NCI-H2196 treated with DMSO at 0.1 percent for 48 hours (cell line): ENCODE measurements at regions not wholly inside any gene's neighbourhood (a gene's known extent, or its start where the extent isn't known, plus 50 kb on each side); places are given as distances from the start of the nearest gene placed in this dataset.

ENCODE experiments used
- DNase-seq: peaks from one replicate; lab custom pipeline; 2025; ENCODE audit not compliant: unreplicated experiment; lab: John Stamatoyannopoulos, UW

GRCh38 chr2:133766164-133766832 lies 198.0 kb upstream of the NCKAP5 start:
- no peak for DNase-seq

- DNase-seq = no peak
Measured at GRCh38 chr2:133768256-133768655, 200.0 kb upstream of the NCKAP5 start.

GRCh38 chr2:133768658-133769435 lies 200.6 kb upstream of the NCKAP5 start:
- DNase-seq = no peak

- DNase-seq = no peak
Measured at GRCh38 chr2:133773854-133774653, 205.8 kb upstream of the NCKAP5 start.

GRCh38 chr2:133774654-133775015 lies 206.4 kb upstream of the NCKAP5 start:
- DNase-seq = no peak

- DNase-seq = no peak
Measured at GRCh38 chr2:133776936-133777573, 208.8 kb upstream of the NCKAP5 start.

- no peak for DNase-seq
Measured at GRCh38 chr2:133777574-133777960, 209.3 kb upstream of the NCKAP5 start.

- no peak for DNase-seq
Measured at GRCh38 chr2:133780099-133780996, 212.1 kb upstream of the NCKAP5 start.

GRCh38 chr2:133780997-133781513 lies 212.8 kb upstream of the NCKAP5 start:
- no peak for DNase-seq

- DNase-seq = no peak
Measured at GRCh38 chr2:133787207-133787606, 218.9 kb upstream of the NCKAP5 start.

GRCh38 chr2:133787651-133788050 lies 219.4 kb upstream of the NCKAP5 start:
- DNase-seq = no peak

GRCh38 chr2:133788386-133788785 lies 220.1 kb upstream of the NCKAP5 start:
- DNase-seq = no peak

- no peak for DNase-seq
Measured at GRCh38 chr2:133789743-133790142, 221.5 kb upstream of the NCKAP5 start.

GRCh38 chr2:133790711-133791110 lies 222.4 kb upstream of the NCKAP5 start:
- no peak for DNase-seq

GRCh38 chr2:133791191-133791590 lies 222.9 kb upstream of the NCKAP5 start:
- DNase-seq = no peak

GRCh38 chr2:133792223-133792622 lies 224.0 kb upstream of the NCKAP5 start:
- no peak for DNase-seq

GRCh38 chr2:133794114-133794513 lies 225.9 kb upstream of the NCKAP5 start:
- no peak for DNase-seq

GRCh38 chr2:133801946-133802345 lies 233.7 kb upstream of the NCKAP5 start:
- no peak for DNase-seq

- DNase-seq = no peak
Measured at GRCh38 chr2:133802409-133803039, 234.3 kb upstream of the NCKAP5 start.

- DNase-seq = no peak
Measured at GRCh38 chr2:133806564-133806963, 238.3 kb upstream of the NCKAP5 start.
